ENCODE measurements at regions not wholly inside any gene's neighbourhood (a gene's known extent, or its start where the extent isn't known, plus 50 kb on each side); places are given as distances from the start of the nearest gene placed in this dataset.
"Not testable (repeated sequence)": the region's sequence is repeated elsewhere in the genome, so short reads cannot be mapped to it uniquely, and the experiment has no call there.

GRCh38 chr17:31622500-31622899 is 231.0 kb downstream of the RAB11FIP4 start:
- CTCF ChIA-PET: no interaction called here
- peaks cover 1% of the 10 kb centered on the region for H3K9me3 Mint-ChIP-seq
- no peak overlapping the region for H3K27ac Mint-ChIP-seq
- H3K4me1 Mint-ChIP-seq: no peaks in the 10 kb centered on the region
- no peaks in the 10 kb centered on the region for H3K36me3 Mint-ChIP-seq
- peaks cover 9% of the 10 kb centered on the region for H3K27me3 Mint-ChIP-seq
- no peak for DNase-seq
- H3K4me3 Mint-ChIP-seq: no peak overlapping the region

DNA sequence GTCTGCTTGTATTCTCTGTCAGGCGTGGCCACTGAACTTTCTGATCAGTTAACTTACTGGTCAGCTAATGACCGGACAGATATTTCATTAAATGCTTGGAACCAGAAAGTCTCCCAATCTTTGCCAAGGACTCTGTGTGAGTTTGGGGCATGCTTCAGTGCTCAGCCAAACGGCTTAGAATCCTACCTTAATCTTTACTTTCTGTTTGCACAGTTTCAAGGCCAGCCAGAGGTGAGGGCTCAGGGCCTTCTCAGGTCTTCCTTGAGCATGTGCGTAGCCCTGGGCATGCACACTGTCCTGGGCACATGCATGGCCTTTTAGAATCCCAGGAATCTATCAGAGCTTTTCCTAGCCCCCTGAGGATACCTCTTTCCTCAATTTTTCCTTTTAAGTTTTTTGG is 230.1 kb downstream of the RAB11FIP4 start:
- Mint-ChIP-seq H3K4me3 (no peak overlapping the region), H3K27ac (no peak overlapping the region), H3K9me3 (peaks cover 1% of the 10 kb centered on the region), H3K27me3 (peaks cover 4% of the 10 kb centered on the region), H3K36me3 (no peaks in the 10 kb centered on the region), H3K4me1 (no peaks in the 10 kb centered on the region)
- DNase-seq: no peak
- CTCF ChIA-PET: no interaction called here

DNA sequence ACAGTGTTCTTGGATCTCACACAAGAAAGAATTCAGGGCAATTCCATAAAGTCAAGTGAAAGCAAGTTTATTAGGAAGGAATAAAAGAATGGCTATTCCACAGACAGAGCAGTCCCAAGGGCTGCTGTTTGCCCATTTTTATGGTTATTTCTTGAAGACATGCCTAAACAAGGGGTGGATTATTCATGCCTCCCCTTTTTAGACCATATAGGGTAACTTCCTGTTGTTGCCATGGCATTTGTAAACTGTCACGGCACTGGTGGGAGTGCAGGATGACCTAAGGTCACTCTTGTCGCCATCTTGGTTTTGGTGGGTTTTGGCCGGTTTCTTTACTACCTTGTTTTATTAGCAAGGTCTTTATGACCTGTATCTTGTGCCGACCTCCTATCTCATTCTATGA is 219.6 kb downstream of the RAB11FIP4 start:
- CTCF ChIA-PET: not testable (repeated sequence)

GRCh38 chr17:31609996-31610910 is 218.8 kb downstream of the RAB11FIP4 start:
- CTCF ChIA-PET: interaction anchor here (0.6 kb wide), 1 partner anchor 193 kb away, joined by 3 read pairs; no protein-coding TSS in a partner anchor
- no peak overlapping the region for H3K4me3 Mint-ChIP-seq
- H3K27ac Mint-ChIP-seq: no peak overlapping the region
- DNase-seq: no peak
- H3K36me3 Mint-ChIP-seq: no peaks in the 10 kb centered on the region
- H3K9me3 Mint-ChIP-seq: peaks cover 2% of the 10 kb centered on the region
- peaks cover 3% of the 10 kb centered on the region for H3K4me1 Mint-ChIP-seq
- peaks cover 16% of the 10 kb centered on the region for H3K27me3 Mint-ChIP-seq

More for the DNA sequence above, 219.6 kb downstream of the RAB11FIP4 start:
- not testable (repeated sequence) for H3K9me3 Mint-ChIP-seq, H3K36me3 Mint-ChIP-seq, H3K4me1 Mint-ChIP-seq, H3K27ac Mint-ChIP-seq, H3K4me3 Mint-ChIP-seq, DNase-seq
- peaks cover 16% of the 10 kb centered on the region for H3K27me3 Mint-ChIP-seq

GRCh38 chr17:31609331-31609730 is 217.9 kb downstream of the RAB11FIP4 start:
- H3K4me1 Mint-ChIP-seq: peaks cover 3% of the 10 kb centered on the region
- no peaks in the 10 kb centered on the region for H3K36me3 Mint-ChIP-seq
- no peak overlapping the region for H3K27ac Mint-ChIP-seq
- CTCF ChIA-PET: no interaction called here
- H3K4me3 Mint-ChIP-seq: no peak overlapping the region
- H3K9me3 Mint-ChIP-seq: peaks cover 2% of the 10 kb centered on the region
- peaks cover 15% of the 10 kb centered on the region for H3K27me3 Mint-ChIP-seq
- no peak for DNase-seq

DNA sequence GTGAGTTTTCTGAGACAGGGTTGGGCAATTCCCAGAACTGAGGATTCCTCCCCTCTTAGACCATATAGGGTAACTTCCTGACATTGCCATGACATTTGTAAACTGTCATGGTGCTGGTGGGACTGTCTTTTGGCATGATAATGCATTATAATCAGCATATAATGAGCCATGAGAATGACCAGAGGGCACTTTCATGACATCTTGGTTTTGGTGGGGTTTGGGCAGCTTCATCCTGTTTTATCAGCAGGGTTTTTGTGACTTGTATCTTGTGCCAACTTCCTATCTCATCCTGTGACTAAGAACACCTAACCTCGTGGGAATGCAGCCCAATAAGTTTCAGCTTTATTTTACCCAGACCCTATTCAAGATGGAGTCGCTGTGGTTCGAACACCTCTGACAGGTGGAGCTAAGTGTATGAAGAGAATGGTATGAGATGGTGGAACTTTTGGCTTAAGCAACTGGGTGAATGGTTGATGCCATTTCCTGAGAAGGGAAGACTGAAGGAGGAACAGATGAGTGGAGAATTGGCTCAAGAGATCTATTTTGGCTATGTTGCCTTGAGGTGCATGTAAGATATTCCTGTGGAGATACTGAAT is 217.3 kb downstream of the RAB11FIP4 start:
- H3K4me1 Mint-ChIP-seq: peaks cover 3% of the 10 kb centered on the region
- CTCF ChIA-PET: no interaction called here
- H3K27ac Mint-ChIP-seq: no peak overlapping the region
- no peak for DNase-seq
- peaks cover 13% of the 10 kb centered on the region for H3K27me3 Mint-ChIP-seq
- peaks cover 2% of the 10 kb centered on the region for H3K9me3 Mint-ChIP-seq
- no peak overlapping the region for H3K4me3 Mint-ChIP-seq
- no peaks in the 10 kb centered on the region for H3K36me3 Mint-ChIP-seq

- Mint-ChIP-seq H3K9me3 (no peaks in the 10 kb centered on the region), H3K36me3 (no peaks in the 10 kb centered on the region), H3K4me3 (no peak overlapping the region), H3K27ac (no peak overlapping the region), H3K27me3 (peaks cover 4% of the 10 kb centered on the region), H3K4me1 (peaks cover 3% of the 10 kb centered on the region)
- CTCF ChIA-PET: interaction anchor here (0.6 kb wide), 1 partner anchor 11 kb away, joined by 3 read pairs; no protein-coding TSS in a partner anchor
- no peak for DNase-seq
Observed at GRCh38 chr17:31605761-31606160, 214.3 kb downstream of the RAB11FIP4 start.

- Mint-ChIP-seq H3K27me3 (no peaks in the 10 kb centered on the region), H3K4me1 (peaks cover 3% of the 10 kb centered on the region), H3K9me3 (no peaks in the 10 kb centered on the region), H3K4me3 (no peak overlapping the region), H3K36me3 (no peaks in the 10 kb centered on the region), H3K27ac (no peak overlapping the region)
- CTCF ChIA-PET: interaction anchor here (0.6 kb wide), 1 partner anchor 11 kb away, joined by 3 read pairs; no protein-coding TSS in a partner anchor
- no peak for DNase-seq
Observed at GRCh38 chr17:31604936-31605335, 213.5 kb downstream of the RAB11FIP4 start.

GRCh38 chr17:31600144-31600543 is 208.7 kb downstream of the RAB11FIP4 start:
- H3K27ac Mint-ChIP-seq, CTCF ChIA-PET, H3K36me3 Mint-ChIP-seq, H3K4me3 Mint-ChIP-seq, H3K9me3 Mint-ChIP-seq, H3K4me1 Mint-ChIP-seq, DNase-seq, H3K27me3 Mint-ChIP-seq: not testable (repeated sequence)

DNA sequence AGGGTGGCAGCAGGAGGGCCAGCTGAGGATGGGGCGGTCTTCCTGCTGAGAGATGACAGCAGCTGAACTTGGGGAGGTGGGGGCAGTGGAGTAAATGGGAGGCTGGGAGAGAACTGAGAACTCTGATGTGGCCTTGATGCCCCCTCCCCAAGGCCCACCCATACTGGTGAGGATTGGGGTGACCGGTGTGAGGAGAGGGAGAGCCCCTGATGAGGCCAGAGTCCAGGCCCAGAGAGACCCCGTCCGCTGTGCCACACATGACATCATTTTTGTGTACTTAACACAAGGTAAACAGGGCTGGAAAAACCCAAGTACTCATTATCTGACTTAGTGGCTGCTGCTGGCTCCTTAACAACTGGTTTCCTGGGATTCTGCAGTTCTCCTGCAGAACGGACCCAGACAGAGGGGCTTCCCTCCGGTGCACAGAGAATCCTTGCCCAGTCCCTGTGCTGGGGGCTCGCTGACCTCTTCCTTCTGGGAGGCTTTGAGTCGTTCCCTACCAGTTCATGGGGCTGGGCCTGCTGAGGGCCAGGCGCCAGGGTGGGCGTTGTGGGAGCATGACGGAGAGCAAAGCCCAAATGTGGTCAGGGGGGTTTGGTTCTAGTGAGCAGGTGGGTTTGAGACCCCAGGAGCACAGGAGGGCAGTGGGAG is 207.6 kb downstream of the RAB11FIP4 start:
- Mint-ChIP-seq H3K4me3 (no peak overlapping the region), H3K9me3 (no peaks in the 10 kb centered on the region), H3K4me1 (no peaks in the 10 kb centered on the region), H3K27me3 (peaks cover 6% of the 10 kb centered on the region), H3K36me3 (no peaks in the 10 kb centered on the region), H3K27ac (no peak overlapping the region)
- CTCF ChIA-PET: no interaction called here
- DNase-seq: no peak

DNA sequence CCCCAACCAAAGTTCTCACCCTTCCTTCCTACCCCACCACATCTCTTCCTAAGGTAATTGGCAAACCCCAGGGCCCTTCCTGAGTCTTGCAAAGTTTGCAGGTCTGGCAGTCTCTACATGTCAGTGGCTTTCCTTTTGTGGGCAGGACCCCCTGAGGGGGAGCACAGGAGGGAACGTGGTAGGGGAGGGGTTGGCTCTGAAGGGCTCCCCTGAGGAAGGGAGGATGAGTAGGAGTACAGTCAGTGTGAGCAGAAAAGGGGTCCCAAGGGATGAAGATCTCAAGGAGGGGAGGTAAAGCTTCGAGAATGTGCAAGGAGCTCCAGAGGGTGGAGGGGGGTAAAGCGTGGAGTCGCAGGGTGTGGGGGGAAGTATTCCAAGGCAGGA is 206.9 kb downstream of the RAB11FIP4 start:
- Mint-ChIP-seq H3K4me1 (no peaks in the 10 kb centered on the region), H3K27me3 (peaks cover 6% of the 10 kb centered on the region), H3K9me3 (no peaks in the 10 kb centered on the region), H3K27ac (no peak overlapping the region), H3K4me3 (no peak overlapping the region), H3K36me3 (no peaks in the 10 kb centered on the region)
- DNase-seq: no peak
- CTCF ChIA-PET: no interaction called here

DNA sequence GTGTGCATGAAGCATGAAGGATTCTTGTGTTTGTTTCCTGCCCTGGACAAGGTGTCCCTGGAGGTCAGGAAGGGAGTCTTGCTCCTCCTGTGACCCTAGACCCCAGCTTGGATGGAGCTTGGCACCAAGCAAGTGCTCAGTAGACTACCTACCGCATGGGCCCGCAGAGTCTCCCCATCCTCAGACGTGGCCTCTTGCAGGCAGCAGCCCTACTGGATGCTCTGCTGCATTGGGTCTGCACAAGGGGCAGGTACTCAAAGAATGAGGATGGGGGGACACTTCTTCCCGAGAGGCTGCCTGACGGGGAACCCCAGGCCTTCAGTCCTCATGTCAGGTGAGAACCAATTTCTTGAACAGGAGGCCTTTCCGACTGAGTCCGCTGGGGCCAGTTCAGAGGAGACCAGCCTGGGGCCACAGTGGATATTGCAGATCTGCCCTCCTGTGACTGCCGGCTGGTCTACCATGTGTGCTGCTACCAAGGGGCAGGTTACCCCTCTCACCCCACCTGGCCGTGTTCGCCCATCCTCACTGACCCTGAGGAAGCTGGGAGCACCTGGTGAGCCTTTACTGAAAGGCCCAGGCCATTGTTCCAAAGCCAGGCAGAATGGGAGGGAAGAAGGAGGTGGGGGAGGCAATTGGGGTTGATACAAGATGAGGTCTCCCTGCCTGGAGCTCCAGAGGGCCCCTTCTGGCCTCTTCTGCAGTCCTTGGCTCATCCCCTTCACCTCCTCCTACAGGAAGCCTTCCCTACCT is 206.3 kb downstream of the RAB11FIP4 start:
- H3K4me3 Mint-ChIP-seq: no peak overlapping the region
- CTCF ChIA-PET: no interaction called here
- H3K36me3 Mint-ChIP-seq: no peaks in the 10 kb centered on the region
- no peak for DNase-seq
- H3K9me3 Mint-ChIP-seq: no peaks in the 10 kb centered on the region
- no peaks in the 10 kb centered on the region for H3K4me1 Mint-ChIP-seq
- H3K27me3 Mint-ChIP-seq: peaks cover 6% of the 10 kb centered on the region
- no peak overlapping the region for H3K27ac Mint-ChIP-seq

DNA sequence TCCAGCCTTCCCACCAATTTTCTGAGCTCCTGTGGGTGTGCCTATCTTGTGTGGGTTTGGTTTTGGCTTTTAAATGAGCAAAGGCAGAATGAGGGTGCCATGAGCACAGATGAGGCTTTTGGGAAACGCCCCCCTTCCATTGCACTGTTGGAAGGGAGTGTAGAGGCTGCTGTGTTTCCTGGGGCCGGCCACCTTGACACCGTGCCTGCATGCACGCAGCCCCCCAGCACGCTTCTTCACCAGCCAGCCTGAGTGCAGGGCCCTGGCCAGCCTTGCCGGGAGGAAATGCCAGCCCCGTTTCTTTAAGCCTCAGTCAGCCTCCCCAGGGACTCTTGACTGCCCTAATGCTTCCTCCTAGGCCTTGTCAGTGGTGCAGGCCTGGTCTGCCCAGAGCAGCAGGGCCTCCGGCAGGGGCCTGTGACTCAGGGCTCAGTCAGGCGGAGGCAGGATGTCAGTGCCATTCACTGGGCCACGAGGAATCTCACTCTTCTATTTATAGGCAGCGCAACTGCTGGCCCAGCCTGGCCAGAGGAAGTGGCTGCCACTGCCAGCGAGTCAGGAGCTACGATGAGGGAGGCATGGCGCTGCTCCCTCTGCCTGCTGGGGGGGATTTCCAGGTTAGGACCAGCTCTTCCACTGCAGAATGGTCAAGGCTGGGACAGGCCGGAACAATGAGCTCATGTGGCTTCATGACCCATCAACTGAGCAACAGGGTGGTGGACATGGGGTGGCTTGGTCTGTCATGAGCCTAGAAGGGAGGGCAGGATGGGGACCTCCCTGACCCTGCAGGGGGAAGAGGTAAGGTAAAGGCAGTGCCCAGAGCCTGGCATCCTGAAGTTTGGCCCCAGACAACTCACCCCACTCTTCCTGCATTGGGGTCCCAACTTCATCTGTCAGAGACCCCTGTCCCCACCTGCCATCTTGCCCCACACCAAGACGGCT is 205.2 kb downstream of the RAB11FIP4 start:
- DNase-seq: no peak
- Mint-ChIP-seq H3K4me1 (no peaks in the 10 kb centered on the region), H3K9me3 (no peaks in the 10 kb centered on the region), H3K27ac (no peak overlapping the region), H3K36me3 (no peaks in the 10 kb centered on the region), H3K27me3 (peaks cover 6% of the 10 kb centered on the region), H3K4me3 (no peak overlapping the region)
- CTCF ChIA-PET: no interaction called here
